ENCODE measurements at regions not wholly inside any gene's neighbourhood (a gene's known extent, or its start where the extent isn't known, plus 50 kb on each side); places are given as distances from the start of the nearest gene placed in this dataset.

- no peak for TF ChIP-seq CTCF (conservative IDR thresholded peaks at IDR 0.05)
- TF ChIP-seq ZFX (IDR thresholded peaks at IDR 0.05), result no peak
Measured at GRCh38 chrX:43552156-43552555, 103.9 kb upstream of the MAOA start.
